ENCODE measurements at regions not wholly inside any gene's neighbourhood (a gene's known extent, or its start where the extent isn't known, plus 50 kb on each side); places are given as distances from the start of the nearest gene placed in this dataset.

DNA sequence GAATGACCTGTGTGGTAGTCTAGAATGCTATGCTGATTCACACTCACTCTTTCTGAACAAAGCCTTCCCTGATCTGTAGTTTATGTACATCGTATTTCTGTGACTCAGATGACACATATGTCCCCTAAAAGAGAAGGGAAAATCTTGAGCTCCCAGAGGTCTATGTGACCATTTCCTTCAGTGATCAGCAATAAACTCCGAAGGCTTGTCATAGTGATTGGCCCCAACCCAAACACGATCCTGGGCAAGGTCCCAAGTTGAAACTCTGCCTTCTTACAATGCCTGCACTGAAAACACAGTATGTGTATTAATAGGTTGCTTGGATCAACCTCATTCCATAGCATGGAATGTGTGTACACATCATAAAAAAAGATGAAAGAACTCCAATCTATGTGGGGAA, 685.8 kb downstream of the MAT2B start:
- in situ Hi-C loops (cut with MboI; ENCODE audit: low sequenced_read_pairs in 4 of 4) = no loop called here
- ATAC-seq (no peak), DNase-seq (no peak)
- intact Hi-C loops (cut with DNase I; ENCODE audit: low total_unique reads) = no loop called here
- Histone ChIP-seq H3K9me3 (no peaks in the 10 kb centered on the region), H3K27me3 (no peaks in the 10 kb centered on the region), H3K27ac (no peak overlapping the region), H3K4me1 (no peaks in the 10 kb centered on the region), H3K36me3 (no peaks in the 10 kb centered on the region), H3K4me3 (no peak overlapping the region)
- TF ChIP-seq, protein P1, sequence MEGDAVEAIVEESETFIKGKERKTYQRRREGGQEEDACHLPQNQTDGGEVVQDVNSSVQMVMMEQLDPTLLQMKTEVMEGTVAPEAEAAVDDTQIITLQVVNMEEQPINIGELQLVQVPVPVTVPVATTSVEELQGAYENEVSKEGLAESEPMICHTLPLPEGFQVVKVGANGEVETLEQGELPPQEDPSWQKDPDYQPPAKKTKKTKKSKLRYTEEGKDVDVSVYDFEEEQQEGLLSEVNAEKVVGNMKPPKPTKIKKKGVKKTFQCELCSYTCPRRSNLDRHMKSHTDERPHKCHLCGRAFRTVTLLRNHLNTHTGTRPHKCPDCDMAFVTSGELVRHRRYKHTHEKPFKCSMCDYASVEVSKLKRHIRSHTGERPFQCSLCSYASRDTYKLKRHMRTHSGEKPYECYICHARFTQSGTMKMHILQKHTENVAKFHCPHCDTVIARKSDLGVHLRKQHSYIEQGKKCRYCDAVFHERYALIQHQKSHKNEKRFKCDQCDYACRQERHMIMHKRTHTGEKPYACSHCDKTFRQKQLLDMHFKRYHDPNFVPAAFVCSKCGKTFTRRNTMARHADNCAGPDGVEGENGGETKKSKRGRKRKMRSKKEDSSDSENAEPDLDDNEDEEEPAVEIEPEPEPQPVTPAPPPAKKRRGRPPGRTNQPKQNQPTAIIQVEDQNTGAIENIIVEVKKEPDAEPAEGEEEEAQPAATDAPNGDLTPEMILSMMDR (IDR thresholded peaks at IDR 0.05 in 4 of 5, conservative IDR thresholded peaks at IDR 0.05 in 1 of 5) = no peak
- TF ChIP-seq POLR2A (IDR thresholded peaks at IDR 0.05) = no peak

DNA sequence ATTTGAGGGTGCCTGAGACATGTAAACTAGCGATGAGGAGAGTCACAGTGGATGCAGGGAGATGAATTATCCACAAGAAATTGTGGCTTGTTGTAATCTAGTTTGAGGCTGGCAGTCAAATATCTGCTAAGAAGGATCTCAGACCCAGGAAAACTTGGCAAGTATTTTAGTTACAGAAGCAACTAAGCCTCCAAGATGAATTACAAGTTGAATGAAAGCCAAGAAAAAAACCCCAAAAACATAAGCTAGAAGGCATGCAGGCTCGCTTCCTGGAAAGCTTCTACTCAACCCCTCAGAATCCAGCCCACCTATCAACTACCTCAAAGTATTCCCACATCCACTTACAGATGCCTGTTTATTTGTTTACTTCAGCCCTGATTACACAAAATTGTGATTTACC, 696.9 kb downstream of the MAT2B start:
- Histone ChIP-seq H3K27ac (no peak overlapping the region), H3K36me3 (no peaks in the 10 kb centered on the region), H3K9me3 (peaks cover 0 to 3% (median 0%) of the 10 kb centered on the region in 3 donors), H3K4me3 (no peak overlapping the region), H3K27me3 (no peaks in the 10 kb centered on the region), H3K4me1 (no peaks in the 10 kb centered on the region)
- TF ChIP-seq, protein P1 (IDR thresholded peaks at IDR 0.05 in 4 of 5, conservative IDR thresholded peaks at IDR 0.05 in 1 of 5) = no peak
- no peak for TF ChIP-seq POLR2A (IDR thresholded peaks at IDR 0.05)
- in situ Hi-C loops (cut with MboI; ENCODE audit: low sequenced_read_pairs in 4 of 4) = no loop called here
- no peak for DNase-seq
- no peak for ATAC-seq
- intact Hi-C loops (cut with DNase I; ENCODE audit: low total_unique reads) = no loop called here

DNA sequence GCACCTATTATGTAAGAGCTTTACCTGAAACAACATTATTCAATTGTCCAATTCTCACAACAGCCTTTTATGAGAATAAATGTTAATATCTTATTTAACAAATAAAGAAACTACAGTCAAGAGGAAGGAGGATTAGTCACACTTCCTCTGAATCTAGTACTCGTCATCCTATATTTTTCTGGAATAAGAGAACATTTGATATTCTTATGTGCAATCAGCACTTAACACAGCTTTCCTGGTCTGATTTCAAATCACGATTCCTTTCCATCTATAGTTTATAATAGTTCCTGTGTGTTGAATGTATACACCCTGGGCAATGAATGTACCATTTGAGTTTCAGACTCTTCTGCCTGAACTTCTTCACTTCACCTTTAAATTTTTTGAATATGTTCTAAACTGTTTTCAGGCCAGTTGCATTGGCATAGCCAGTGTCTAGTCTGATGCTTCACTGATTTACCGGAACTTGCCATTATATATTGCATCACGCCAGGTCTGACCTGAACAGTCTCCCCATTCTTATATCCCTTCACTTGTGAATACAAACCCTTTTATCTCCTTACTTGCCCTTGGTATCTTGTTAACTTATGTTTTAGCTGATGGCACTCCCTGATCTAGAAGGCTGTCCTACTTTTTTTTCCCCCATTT, 698.3 kb downstream of the MAT2B start:
- in situ Hi-C loops (cut with MboI; ENCODE audit: low sequenced_read_pairs in 4 of 4) (no loop called here), intact Hi-C loops (cut with DNase I; ENCODE audit: low total_unique reads) (no loop called here)
- no peak for DNase-seq

GRCh38 chr5:164204338-164204946, 699.0 kb downstream of the MAT2B start:
- intact Hi-C loops (cut with DNase I; ENCODE audit: low total_unique reads) = no loop called here
- no peak for ATAC-seq
- no peaks in the 10 kb centered on the region for H3K4me1 ChIP-seq

More for the DNA sequence above, 698.3 kb downstream of the MAT2B start:
- no peak overlapping the region for H3K27ac ChIP-seq
- TF ChIP-seq, protein P1 (IDR thresholded peaks at IDR 0.05 in 4 of 5, conservative IDR thresholded peaks at IDR 0.05 in 1 of 5) = no peak
- TF ChIP-seq POLR2A (IDR thresholded peaks at IDR 0.05) = no peak
- no peaks in the 10 kb centered on the region for H3K36me3 ChIP-seq
- no peaks in the 10 kb centered on the region for H3K4me1 ChIP-seq
- no peak for ATAC-seq
- peaks cover 0 to 3% (median 0%) of the 10 kb centered on the region in 3 donors for H3K9me3 ChIP-seq
- no peaks in the 10 kb centered on the region for H3K27me3 ChIP-seq
- H3K4me3 ChIP-seq = no peak overlapping the region

More at GRCh38 chr5:164204338-164204946, 699.0 kb downstream of the MAT2B start:
- in situ Hi-C loops (cut with MboI; ENCODE audit: low sequenced_read_pairs in 4 of 4) = no loop called here
- no peak overlapping the region for H3K4me3 ChIP-seq
- H3K36me3 ChIP-seq = no peaks in the 10 kb centered on the region
- H3K27me3 ChIP-seq = no peaks in the 10 kb centered on the region
- TF ChIP-seq, protein P1 (IDR thresholded peaks at IDR 0.05 in 4 of 5, conservative IDR thresholded peaks at IDR 0.05 in 1 of 5) = no peak
- no peak for TF ChIP-seq POLR2A (IDR thresholded peaks at IDR 0.05)
- peaks cover 0 to 3% (median 0%) of the 10 kb centered on the region in 3 donors for H3K9me3 ChIP-seq
- no peak overlapping the region for H3K27ac ChIP-seq
- DNase-seq = no peak

Data from gastrocnemius medialis (tissue), 4 donors.